Stimulated activated CD4-positive, alpha-beta T cell treated with anti-CD3 and anti-CD28 coated beads, TNF-alpha, amount 100 ng/mL, for 48 hours (primary cell): ENCODE measurements at regions not wholly inside any gene's neighbourhood (a gene's known extent, or its start where the extent isn't known, plus 50 kb on each side); places are given as distances from the start of the nearest gene placed in this dataset.

Experiments used
- DNase-seq, 3 donors: peaks; one replicate each; pipeline ENCODE4 v3.0.0-alpha.2; 2020; ENCODE audit warnings: low read depth in 3 of 3

GRCh38 chr1:79787631-79788030, 781.1 kb upstream of the ADGRL4 start:
- DNase-seq = no peak

DNA sequence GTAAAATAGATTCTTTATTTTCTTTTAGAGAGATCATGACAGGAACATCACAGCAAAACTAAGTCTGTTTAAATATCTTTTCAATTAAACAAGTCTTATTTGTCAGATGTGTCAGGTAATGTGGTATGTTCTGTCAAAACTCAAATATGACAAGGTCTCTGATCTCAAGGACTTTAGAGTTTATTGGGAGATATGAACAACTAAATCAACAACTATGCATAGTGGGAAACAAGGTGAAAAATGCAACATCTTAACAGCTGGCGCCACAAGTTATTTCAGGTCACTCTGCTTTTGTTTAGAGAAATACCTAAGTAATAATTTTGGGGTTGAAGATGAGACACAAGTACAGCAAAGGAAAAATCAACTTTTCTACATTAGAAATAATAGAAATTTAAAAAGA, 779.4 kb upstream of the ADGRL4 start:
- DNase-seq = no peak

DNA sequence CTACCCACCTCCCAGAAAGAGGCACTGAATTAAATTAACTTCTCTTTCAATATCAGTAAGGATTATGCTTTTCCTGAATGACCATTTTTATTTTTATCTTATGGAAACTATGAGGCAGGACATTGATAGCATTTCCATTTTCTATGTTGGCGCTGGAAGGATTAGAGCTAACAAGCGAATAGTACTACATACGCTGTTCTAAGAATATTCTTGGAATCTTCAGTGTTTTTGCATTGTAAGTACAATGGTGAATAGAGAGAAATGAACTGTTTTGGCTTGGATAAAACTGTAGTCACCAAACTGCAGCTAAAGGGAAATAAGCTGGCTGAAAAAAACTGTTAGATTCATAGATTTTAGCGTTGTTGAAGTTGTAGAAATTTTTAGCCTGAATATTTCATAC, 779.0 kb upstream of the ADGRL4 start:
- DNase-seq = no peak

DNA sequence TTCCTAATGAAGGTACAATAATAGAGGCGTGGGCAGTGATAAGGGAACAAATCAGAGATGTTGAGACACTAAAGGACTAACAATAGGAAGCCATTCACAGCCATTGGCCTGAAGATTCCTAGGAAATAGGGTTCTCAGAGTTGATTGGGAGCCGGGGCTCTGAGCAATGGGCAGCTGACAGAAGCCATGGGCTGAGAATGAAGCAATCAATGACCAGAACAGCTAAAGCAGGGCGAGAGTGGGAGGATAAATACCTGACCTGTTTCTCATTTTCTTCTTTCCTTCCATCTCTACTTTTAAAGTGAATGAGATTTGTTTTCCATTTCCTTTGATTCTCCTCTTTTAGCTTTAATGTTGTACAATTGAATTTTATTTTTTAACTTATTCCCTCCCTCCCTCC, 774.7 kb upstream of the ADGRL4 start:
- no peak for DNase-seq

DNA sequence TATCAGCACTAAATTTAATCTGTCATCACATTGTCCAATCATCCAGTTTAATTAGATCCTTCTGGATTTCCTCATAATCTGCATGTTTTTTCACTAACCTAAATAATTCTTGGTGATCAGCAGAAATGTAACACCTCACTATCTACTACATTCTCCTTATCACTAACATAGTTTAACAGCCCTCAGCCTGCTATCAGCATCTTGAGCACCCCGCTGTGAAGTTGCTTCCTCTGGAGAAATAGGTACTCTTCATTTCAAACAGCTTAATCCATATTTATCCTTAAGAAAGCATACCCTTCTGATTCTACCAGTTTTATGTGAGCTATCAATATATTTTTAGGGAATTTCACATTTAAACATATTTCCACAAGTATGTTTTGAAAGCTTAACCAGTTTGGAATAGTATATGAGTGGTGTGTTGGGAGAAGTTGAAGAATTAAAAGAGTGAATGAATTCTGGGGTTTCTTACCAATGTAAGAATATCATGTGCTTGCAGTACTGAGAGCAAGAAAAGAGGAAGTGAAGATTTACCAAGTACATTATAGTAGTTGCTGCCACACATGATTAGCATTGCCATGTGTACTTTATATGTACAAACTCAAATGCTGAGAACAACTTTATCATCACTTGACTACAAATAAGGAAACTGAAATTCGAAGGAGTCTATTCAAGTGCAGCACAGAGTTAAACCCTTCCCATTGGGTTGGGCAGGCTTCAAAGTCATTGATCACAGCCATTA, 771.1 kb upstream of the ADGRL4 start:
- no peak for DNase-seq

DNA sequence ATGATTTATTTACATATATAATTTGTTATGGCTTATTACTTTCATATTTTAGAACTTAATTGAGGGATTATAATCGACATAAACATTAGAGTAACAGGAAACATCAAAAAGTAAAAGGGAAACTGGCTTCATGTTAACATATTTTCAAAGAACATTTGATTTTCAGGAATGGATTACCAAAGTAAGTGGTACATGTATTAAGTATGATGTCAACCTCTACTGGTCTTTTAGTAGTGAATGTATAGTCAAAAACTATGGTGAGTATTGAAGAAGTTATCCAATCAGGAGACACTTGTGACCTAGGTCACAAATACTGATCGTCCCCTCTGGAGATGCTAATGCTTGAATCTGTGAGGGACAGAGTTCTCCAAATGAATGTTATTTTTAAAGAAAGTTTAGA, 768.9 kb upstream of the ADGRL4 start:
- DNase-seq = no peak

DNA sequence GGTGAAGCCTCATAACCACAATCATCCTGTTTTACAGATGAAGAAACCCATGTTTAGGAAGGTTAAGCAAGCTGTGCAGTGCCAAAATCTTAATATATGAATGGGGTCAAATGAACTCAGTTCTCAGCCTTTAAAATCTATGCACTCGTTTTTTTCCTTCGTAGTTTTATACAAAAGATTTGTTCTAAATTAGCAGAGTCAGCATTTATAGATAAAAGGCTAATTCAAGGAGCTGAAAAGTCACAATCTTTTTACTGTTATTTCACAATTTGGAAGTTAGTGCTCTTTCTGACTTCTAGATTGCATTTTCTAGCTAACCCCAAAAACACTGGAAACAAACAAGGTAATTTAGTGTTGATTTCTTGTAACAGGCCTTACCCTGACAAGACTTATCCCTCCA, 766.9 kb upstream of the ADGRL4 start:
- DNase-seq = no peak

- no peak for DNase-seq
These were observed 755.9 kb upstream of the ADGRL4 start for GRCh38 chr1:79762461-79762860.

- DNase-seq = no peak
These were observed 754.0 kb upstream of the ADGRL4 start for GRCh38 chr1:79760531-79760930.

- no peak for DNase-seq
These were observed 743.1 kb upstream of the ADGRL4 start for GRCh38 chr1:79749607-79750006.

DNA sequence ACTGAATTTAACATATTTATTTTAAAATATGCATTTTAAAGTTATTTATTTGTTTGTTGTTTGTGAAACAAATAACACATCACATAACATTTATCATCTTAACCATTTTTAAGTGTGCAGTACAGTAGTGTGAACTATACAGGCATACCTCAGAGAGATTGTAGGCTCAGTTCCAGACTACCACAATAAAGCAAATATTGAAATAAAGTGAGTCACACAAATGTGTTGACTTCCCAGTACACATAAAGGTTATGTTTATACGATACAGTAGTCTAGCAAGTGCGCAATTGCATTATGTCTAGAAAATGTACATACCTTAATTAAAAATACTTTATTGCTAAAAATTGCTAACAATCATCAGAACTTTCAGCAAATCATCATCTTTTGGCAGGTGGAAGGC, 739.4 kb upstream of the ADGRL4 start:
- no peak for DNase-seq

DNA sequence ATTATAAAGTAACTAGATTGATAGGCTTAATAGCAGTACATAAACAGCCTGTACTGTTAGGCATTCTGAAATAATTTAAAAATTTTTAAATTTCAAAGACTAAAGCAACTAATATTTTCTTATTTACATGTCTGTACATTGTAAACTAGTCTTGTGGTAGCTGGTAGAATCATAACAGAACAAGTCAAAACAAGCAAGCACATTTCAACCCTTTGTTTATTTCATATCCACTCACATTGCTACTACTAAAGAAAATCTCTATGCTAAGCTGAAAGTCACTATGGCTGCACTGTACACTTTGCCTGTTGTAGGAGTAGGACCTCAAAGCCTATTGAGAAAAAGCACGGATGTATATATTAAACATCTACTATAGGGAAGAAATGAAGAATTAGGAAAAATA, 738.2 kb upstream of the ADGRL4 start:
- no peak for DNase-seq

GRCh38 chr1:79741720-79742421, 735.3 kb upstream of the ADGRL4 start:
- DNase-seq = no peak

DNA sequence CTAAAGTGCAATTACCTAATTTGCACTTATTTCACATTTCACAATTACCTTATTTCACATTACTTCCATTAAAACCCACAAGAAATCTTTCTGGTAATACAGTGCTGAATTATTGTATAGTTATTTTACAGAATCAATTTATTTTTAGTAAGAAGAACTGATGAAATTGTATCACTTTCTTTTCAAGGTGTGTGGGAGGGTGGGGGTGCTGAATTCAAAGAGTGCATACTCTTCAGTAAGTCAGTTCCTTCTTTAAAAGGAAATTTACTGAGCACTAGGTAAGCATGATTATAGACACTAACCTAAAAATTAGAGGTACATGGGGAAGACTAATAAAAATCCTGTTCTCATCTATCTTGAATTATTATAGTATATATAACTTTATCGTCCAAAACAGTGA, 731.6 kb upstream of the ADGRL4 start:
- DNase-seq = no peak

DNA sequence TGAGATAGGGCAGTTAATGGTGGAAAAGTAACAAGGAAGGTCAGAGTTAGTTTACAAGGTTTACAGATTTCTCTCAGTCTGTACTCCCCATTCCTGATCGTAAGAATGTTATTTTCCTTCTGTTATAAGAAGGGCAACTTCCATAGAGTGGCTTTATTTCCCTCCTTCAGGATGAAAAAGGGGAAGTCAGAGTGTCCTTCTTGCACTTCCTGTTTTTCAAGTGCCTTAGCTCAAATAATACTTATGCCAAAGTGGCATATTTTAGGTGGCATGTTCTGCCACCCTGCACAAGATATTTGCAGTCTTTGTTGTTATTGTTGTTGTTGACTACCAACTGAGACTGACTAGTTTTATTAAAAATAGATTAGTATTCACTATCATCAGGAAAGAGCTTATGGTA, 730.7 kb upstream of the ADGRL4 start:
- no peak for DNase-seq

GRCh38 chr1:79732950-79733349, 726.4 kb upstream of the ADGRL4 start:
- no peak for DNase-seq

- DNase-seq = no peak
These were observed 720.4 kb upstream of the ADGRL4 start for GRCh38 chr1:79726911-79727310.

DNA sequence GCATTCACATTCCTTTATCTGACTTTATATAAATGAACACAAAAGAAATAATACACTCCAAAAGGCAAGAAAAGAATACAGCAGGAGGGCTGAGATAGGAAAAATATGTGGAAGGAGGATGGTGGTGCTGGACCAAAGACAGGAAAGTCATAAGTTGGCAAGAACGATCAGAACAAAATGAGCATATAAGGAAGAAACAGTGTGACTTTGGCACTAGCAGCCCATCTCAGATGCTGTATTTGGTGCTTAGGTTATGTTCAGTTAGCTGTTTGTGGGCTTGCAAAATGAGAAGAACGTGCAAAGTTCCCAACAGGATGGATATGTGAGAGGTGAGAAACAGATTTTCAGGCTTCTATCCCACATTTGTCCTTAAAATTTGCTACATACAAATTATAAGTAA, 719.8 kb upstream of the ADGRL4 start:
- no peak for DNase-seq

GRCh38 chr1:79716447-79716846, 709.9 kb upstream of the ADGRL4 start:
- no peak for DNase-seq

- no peak for DNase-seq
These were observed 708.1 kb upstream of the ADGRL4 start for GRCh38 chr1:79714664-79715063.

DNA sequence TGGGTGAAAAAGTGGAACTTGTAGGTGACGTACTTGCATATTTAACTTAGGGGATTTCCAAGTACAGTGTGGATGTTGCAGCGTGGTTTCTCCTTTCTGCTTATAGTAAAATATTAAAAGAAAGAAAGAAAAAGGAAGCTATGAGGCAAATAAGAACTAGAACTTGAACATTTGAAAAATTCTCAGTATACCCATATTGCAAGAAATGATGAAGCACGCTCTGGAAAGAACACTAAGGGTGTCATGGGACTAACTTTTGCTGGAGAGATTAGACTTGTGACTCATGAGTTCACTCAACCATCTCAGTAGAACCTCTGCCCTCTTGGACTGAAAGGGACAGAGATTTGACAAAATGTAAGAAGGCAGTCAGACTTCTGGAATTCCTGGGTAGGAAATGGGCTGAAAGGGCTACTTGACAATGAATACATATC, 704.5 kb upstream of the ADGRL4 start:
- DNase-seq = no peak

DNA sequence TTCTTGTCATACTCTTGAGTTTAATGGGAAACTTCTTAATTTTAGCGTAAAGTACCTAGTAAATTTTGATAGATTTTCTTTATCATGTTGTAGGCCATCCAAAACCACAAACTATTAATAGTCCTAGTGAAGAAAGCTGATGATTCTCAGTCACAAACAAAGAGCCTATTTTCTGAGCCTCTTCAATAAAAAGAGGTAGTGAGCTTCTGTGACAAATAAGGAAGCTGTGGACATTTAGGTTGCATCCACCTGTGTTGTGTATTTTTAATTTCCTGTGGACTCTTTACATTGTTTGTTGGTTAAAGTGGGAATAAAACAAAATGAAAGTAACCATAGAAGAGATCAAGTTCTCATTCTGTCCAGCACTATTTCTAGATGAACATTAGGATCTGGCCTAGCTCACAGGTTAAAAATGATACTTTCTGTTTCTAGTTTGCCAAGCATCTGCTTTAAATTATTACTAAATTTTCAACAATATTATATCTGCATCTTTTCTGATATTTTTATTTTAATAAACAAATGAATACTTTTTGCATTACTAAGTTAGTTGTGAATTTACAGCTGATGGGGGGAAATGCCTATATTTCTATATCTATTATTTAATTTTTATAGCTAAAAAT, 702.2 kb upstream of the ADGRL4 start:
- no peak for DNase-seq

GRCh38 chr1:79705218-79705617, 698.7 kb upstream of the ADGRL4 start:
- no peak for DNase-seq
